HCT116 (cell line): ENCODE measurements at regions not wholly inside any gene's neighbourhood (a gene's known extent, or its start where the extent isn't known, plus 50 kb on each side); places are given as distances from the start of the nearest gene placed in this dataset.

ENCODE experiments used
- ATAC-seq: fragments of 200-7000 bp; cut with Tn5 transposase; 2 replicates; pipeline ENCODE4 v1.9.1; 2020; ENCODE audit warnings: mild to moderate bottlenecking, moderate library complexity
- BruUV-seq: library from RNA; stranded (reverse); fragments of 400-500 nt; replicated peaks from 2 replicates; lab custom pipeline; 2021; lab: Mats Ljungman, UMichigan
- CTCF ChIA-PET: fragments of 300-600 bp; sonication (Branson Sonifier 250); formaldehyde crosslinking; loops from one replicate; lab custom pipeline; 2021; ENCODE audit warnings: antibody characterized with exemption; lab: Charles Lee
- POLR2A ChIA-PET: fragments of 300-600, 350-600 bp; sonication (Branson Sonifier 250); formaldehyde crosslinking; loops from one replicate; lab custom pipeline; 2021; ENCODE audit warnings: antibody characterized with exemption; lab: Charles Lee
- RAD21 ChIA-PET, 2 experiments: fragments of 300-600 bp; sonication (Branson Sonifier 250); formaldehyde crosslinking; loops; one replicate each; lab custom pipeline; 2023; ENCODE audit warnings: low total read pairs in 2 of 2; ENCODE audit not compliant: uncharacterized antibody in 2 of 2, unreplicated experiment in 2 of 2, low non-redundant PET in 1 of 2; lab: Charles Lee
- DNase-seq: peaks from one replicate; pipeline ENCODE4 v3.0.0-alpha.2; 2010; ENCODE audit warnings: low read depth, low spot score
- H2AFZ ChIP-seq: fragments of 200-600 bp; shearing (Covaris generic), sonication (generic); 2 replicates; pipeline ENCODE4 v1.6.1; 2017; ENCODE audit warnings: low read depth, mixed run types, mixed read lengths, antibody characterized with exemption, low read length; ENCODE audit not compliant: poor library complexity, severe bottlenecking
- H3K27ac ChIP-seq: 2 replicates; pipeline ENCODE4 v1.5.1; 2012; ENCODE audit warnings: low read depth, low read length
- H3K27me3 ChIP-seq: fragments of 200-600 bp; sonication (generic); 2 replicates; pipeline ENCODE4 v1.6.1; 2016; ENCODE audit warnings: mixed run types, low read length, mixed read lengths; ENCODE audit not compliant: insufficient read depth
- H3K36me3 ChIP-seq, 2 experiments: fragments of 200-500 bp in 1 of 2; fragments of 200-600 bp in 1 of 2; sonication (Bioruptor generic) in 1 of 2; sonication (generic) in 1 of 2; 2 replicates each; pipeline versions ENCODE4 v1.5.1 to v1.6.1; 2014 to 2016; ENCODE audit warnings: low read length in 2 of 2, inconsistent platforms in 1 of 2, mixed read lengths in 1 of 2, mixed run types in 1 of 2; ENCODE audit not compliant: insufficient read depth in 2 of 2, control insufficient read depth in 1 of 2
- H3K4me1 ChIP-seq, 2 experiments: fragments of 200-600 bp in 1 of 2; sonication (generic) in 1 of 2; 2 replicates each; pipeline versions ENCODE4 v1.5.1 to v1.6.1; 2012 to 2017; ENCODE audit warnings: low read length in 2 of 2, inconsistent platforms in 1 of 2, mild to moderate bottlenecking in 1 of 2, mixed read lengths in 1 of 2, mixed run types in 1 of 2, moderate library complexity in 1 of 2; ENCODE audit not compliant: insufficient read depth in 2 of 2, control insufficient read depth in 1 of 2
- H3K4me2 ChIP-seq: fragments of 200-600 bp; sonication (generic); 2 replicates; pipeline ENCODE4 v1.6.1; 2017; ENCODE audit warnings: mixed run types, low read length, mixed read lengths
- H3K4me3 ChIP-seq, 2 experiments: fragments of 200-600 bp in 1 of 2; sonication (generic) in 1 of 2; replicated peaks in 1 of 2; 2 replicates each; pipeline ENCODE4 v1.5.1; 2011 to 2016; ENCODE audit warnings: low read length in 2 of 2, control low read depth in 1 of 2, low read depth in 1 of 2, mild to moderate bottlenecking in 1 of 2, mixed read lengths in 1 of 2, mixed run types in 1 of 2
- H3K79me2 ChIP-seq: fragments of 200-600 bp; sonication (generic); 2 replicates; pipeline ENCODE4 v1.6.1; 2017; ENCODE audit warnings: mild to moderate bottlenecking, mixed run types, low read length, moderate library complexity, mixed read lengths; ENCODE audit not compliant: insufficient read depth
- H3K9ac ChIP-seq: fragments of 200-600 bp; sonication (generic); 2 replicates; pipeline ENCODE4 v1.6.1; 2016; ENCODE audit warnings: low read length, mixed read lengths
- H3K9me2 ChIP-seq: fragments of 200-600 bp; sonication (generic), shearing (Covaris generic); 2 replicates; pipeline ENCODE4 v1.6.1; 2017; ENCODE audit warnings: mixed run types, mild to moderate bottlenecking, moderate library complexity; ENCODE audit not compliant: insufficient read depth
- H3K9me3 ChIP-seq, 2 experiments: fragments of 200-500 bp in 1 of 2; fragments of 200-600 bp in 1 of 2; sonication (Bioruptor generic) in 1 of 2; sonication (generic) in 1 of 2; 2 replicates each; pipeline ENCODE4 v1.6.1; 2014 to 2017; ENCODE audit warnings: low read length in 2 of 2, mixed read lengths in 2 of 2, inconsistent platforms in 1 of 2, low read depth in 1 of 2, mild to moderate bottlenecking in 1 of 2, mixed run types in 1 of 2, moderate library complexity in 1 of 2; ENCODE audit not compliant: control insufficient read depth in 1 of 2, insufficient read depth in 1 of 2
- H4K20me1 ChIP-seq: fragments of 200-600 bp; sonication (generic), shearing (Covaris generic); 2 replicates; pipeline ENCODE4 v1.6.1; 2017; ENCODE audit warnings: mixed run types, mild to moderate bottlenecking, moderate library complexity; ENCODE audit not compliant: insufficient read depth
- CEBPB ChIP-seq: IDR thresholded peaks from 2 replicates; pipeline ENCODE4 v1.6.1; 2012; ENCODE audit warnings: low read depth
- ELF1 ChIP-seq: IDR thresholded peaks from 2 replicates; pipeline ENCODE4 v1.6.1; 2012; ENCODE audit warnings: low read depth, borderline replicate concordance
- EZH2 ChIP-seq: fragments of 200-600 bp; sonication (generic); IDR thresholded peaks from 2 replicates; pipeline ENCODE4 v1.6.1; 2017; ENCODE audit warnings: antibody characterized with exemption, mixed run types
- EZH2phosphoT487 ChIP-seq: fragments of 200-600 bp; IDR thresholded peaks from 2 replicates; pipeline ENCODE4 v1.6.1; 2018; ENCODE audit warnings: antibody characterized with exemption, borderline replicate concordance
- RAD21 ChIP-seq: IDR thresholded peaks from 2 replicates; pipeline ENCODE4 v1.6.1; 2012; ENCODE audit warnings: low read depth, mild to moderate bottlenecking
- SP1 ChIP-seq: IDR thresholded peaks from 2 replicates; pipeline ENCODE4 v1.6.1; 2012; ENCODE audit warnings: low read depth
- SRF ChIP-seq: IDR thresholded peaks from 2 replicates; pipeline ENCODE4 v1.6.1; 2012; ENCODE audit warnings: low read depth
- TCF7L2 ChIP-seq: IDR thresholded peaks from 2 replicates; pipeline ENCODE4 v1.7.0; 2011; ENCODE audit warnings: borderline replicate concordance, inconsistent platforms; ENCODE audit not compliant: insufficient read depth, insufficient read length; ENCODE audit errors: extremely low read depth
- ZBTB33 ChIP-seq: IDR thresholded peaks from 2 replicates; pipeline ENCODE4 v1.6.1; 2011; ENCODE audit warnings: mild to moderate bottlenecking, low read length, moderate library complexity; ENCODE audit not compliant: insufficient replicate concordance; ENCODE audit errors: extremely low read depth
- intact Hi-C: fragments of 100-400 bp; cut with micrococcal nuclease; formaldehyde crosslinking; loops from 2 replicates; pipeline ENCODE4 v1.10.0; 2022
- TF ChIP-seq, protein P1 (sequence below): IDR thresholded peaks from 2 replicates; pipeline ENCODE4 v1.6.1; 2012; ENCODE audit warnings: low read depth

- POLR2A ChIA-PET = no interaction called here
- Histone ChIP-seq H2AFZ (no peak overlapping the region), H3K79me2 (no peaks in the 10 kb centered on the region), H3K36me3 (no peaks in the 10 kb centered on the region), H3K27ac (no peak overlapping the region), H3K9me3 (peaks cover 8 to 21% of the 10 kb centered on the region in 2 experiments; a peak in 2 of 4 replicates), H4K20me1 (no peaks in the 10 kb centered on the region), H3K4me2 (no peak overlapping the region), H3K9me2 (no peaks in the 10 kb centered on the region), H3K4me3 (no peak overlapping the region), H3K4me1 (no peaks in the 10 kb centered on the region), H3K9ac (no peak overlapping the region), H3K27me3 (no peaks in the 10 kb centered on the region)
- no TSS peak for BruUV-seq
- intact Hi-C loops = no loop called here
- no peak for DNase-seq
- no peak for ATAC-seq
- CTCF ChIA-PET = no interaction called here
- no peak for TF ChIP-seq ELF1
- no peak for TF ChIP-seq EZH2phosphoT487
- no peak for TF ChIP-seq EZH2
- no peak for TF ChIP-seq RAD21
- no peak for TF ChIP-seq SP1
- TF ChIP-seq, protein P1, sequence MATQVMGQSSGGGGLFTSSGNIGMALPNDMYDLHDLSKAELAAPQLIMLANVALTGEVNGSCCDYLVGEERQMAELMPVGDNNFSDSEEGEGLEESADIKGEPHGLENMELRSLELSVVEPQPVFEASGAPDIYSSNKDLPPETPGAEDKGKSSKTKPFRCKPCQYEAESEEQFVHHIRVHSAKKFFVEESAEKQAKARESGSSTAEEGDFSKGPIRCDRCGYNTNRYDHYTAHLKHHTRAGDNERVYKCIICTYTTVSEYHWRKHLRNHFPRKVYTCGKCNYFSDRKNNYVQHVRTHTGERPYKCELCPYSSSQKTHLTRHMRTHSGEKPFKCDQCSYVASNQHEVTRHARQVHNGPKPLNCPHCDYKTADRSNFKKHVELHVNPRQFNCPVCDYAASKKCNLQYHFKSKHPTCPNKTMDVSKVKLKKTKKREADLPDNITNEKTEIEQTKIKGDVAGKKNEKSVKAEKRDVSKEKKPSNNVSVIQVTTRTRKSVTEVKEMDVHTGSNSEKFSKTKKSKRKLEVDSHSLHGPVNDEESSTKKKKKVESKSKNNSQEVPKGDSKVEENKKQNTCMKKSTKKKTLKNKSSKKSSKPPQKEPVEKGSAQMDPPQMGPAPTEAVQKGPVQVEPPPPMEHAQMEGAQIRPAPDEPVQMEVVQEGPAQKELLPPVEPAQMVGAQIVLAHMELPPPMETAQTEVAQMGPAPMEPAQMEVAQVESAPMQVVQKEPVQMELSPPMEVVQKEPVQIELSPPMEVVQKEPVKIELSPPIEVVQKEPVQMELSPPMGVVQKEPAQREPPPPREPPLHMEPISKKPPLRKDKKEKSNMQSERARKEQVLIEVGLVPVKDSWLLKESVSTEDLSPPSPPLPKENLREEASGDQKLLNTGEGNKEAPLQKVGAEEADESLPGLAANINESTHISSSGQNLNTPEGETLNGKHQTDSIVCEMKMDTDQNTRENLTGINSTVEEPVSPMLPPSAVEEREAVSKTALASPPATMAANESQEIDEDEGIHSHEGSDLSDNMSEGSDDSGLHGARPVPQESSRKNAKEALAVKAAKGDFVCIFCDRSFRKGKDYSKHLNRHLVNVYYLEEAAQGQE = no peak
- TF ChIP-seq CEBPB = no peak
- RAD21 ChIA-PET = no interaction called here
These were observed 273.7 kb upstream of the LRATD1 start for GRCh38 chr2:14358774-14359173.

DNA sequence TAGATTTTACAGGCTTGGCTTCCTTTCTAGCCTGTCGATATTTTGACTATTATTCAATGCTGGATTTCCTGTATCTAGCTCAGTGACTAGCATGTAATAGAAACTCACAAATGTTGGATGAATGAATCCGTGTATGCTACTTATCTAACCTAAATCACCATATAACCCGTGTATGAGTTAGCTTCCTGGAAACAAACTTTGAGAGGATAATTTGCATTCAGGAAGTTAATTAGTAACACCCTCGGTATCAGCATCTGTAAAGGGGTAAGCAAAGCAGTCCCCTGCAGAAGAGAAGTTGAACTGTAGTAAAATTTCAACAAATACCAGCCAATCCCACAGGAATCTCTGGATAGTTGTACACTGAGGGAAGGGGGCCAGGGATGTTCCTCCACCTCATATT lies 269.4 kb upstream of the LRATD1 start:
- BruUV-seq = no TSS peak
- H4K20me1 ChIP-seq = no peaks in the 10 kb centered on the region
- CTCF ChIA-PET = no interaction called here
- intact Hi-C loops = no loop called here
- no peak overlapping the region for H3K9ac ChIP-seq
- POLR2A ChIA-PET = no interaction called here
- H2AFZ ChIP-seq = no peak overlapping the region
- TF ChIP-seq SP1 (no peak), ZBTB33 (no peak), EZH2phosphoT487 (no peak), EZH2 (no peak), RAD21 (no peak), ELF1 (no peak), SRF (no peak), TCF7L2 (no peak)
- H3K79me2 ChIP-seq = no peaks in the 10 kb centered on the region
- no peaks in the 10 kb centered on the region for H3K36me3 ChIP-seq
- H3K27me3 ChIP-seq = no peaks in the 10 kb centered on the region
- no peak overlapping the region for H3K27ac ChIP-seq
- no peaks in the 10 kb centered on the region for H3K4me1 ChIP-seq
- ATAC-seq (no peak), DNase-seq (no peak)
- H3K4me2 ChIP-seq = no peak overlapping the region
- RAD21 ChIA-PET = no interaction called here
- H3K9me3 ChIP-seq = peaks cover 9 to 12% of the 10 kb centered on the region in 2 experiments; a peak in 2 of 4 replicates
- H3K9me2 ChIP-seq = no peaks in the 10 kb centered on the region
- H3K4me3 ChIP-seq = no peak overlapping the region
